HFF-Myc (cell line): ENCODE measurements at regions not wholly inside any gene's neighbourhood (a gene's known extent, or its start where the extent isn't known, plus 50 kb on each side); places are given as distances from the start of the nearest gene placed in this dataset.

Source experiments
- DNase-seq: peaks from one replicate; pipeline ENCODE4 v3.0.0-alpha.2; 2011; ENCODE audit warnings: low read depth; ENCODE audit errors: extremely low read depth
- H3K4me3 ChIP-seq: replicated peaks from 2 replicates; pipeline ENCODE4 v1.5.1; 2011; ENCODE audit warnings: low read depth, mild to moderate bottlenecking, control low read depth, low read length
- TF ChIP-seq, protein P1 (sequence below): IDR thresholded peaks from 2 replicates; pipeline ENCODE4 v1.5.1; 2012; ENCODE audit warnings: mild to moderate bottlenecking, low read depth, low read length, control low read depth; ENCODE audit errors: missing control alignments

DNA sequence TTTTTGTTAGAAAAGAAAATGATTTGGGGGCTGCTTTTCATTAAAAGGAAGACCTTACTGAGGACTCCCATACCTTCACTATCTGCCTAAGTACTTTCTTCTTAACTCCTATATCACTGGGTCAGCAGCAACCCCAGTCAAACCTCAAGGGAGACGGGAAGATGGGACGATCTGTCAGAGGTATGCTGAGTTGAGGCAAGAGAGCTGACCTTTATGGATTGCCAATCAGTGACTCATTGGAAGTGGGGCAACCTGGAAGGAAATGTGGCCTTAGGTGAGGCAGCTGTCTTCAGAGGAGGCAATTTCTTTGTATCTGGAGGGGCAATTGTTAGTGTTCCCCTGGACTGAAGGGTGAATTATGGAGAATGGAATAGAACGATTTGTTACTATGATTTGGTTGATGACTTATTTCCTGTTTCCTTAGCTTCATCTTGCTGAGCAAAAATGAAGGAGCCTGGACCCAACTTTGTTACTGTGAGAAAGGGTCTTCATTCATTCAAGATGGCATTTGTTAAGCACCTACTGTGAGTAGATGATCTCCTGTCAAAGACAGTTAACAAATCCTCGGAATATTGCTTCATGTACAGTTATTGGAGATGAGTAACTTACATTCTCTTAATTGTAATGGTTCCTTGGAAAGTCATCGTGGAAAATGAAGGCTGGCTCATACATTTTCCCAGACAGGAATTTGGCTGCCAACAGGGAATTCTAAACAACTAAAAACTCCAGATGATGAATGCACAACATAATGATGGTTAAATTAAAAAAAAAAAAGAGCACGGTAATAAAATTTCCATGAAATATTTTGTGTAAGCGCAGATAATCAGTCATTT is 134.7 kb upstream of the KCNJ15 start:
- TF ChIP-seq, protein P1, sequence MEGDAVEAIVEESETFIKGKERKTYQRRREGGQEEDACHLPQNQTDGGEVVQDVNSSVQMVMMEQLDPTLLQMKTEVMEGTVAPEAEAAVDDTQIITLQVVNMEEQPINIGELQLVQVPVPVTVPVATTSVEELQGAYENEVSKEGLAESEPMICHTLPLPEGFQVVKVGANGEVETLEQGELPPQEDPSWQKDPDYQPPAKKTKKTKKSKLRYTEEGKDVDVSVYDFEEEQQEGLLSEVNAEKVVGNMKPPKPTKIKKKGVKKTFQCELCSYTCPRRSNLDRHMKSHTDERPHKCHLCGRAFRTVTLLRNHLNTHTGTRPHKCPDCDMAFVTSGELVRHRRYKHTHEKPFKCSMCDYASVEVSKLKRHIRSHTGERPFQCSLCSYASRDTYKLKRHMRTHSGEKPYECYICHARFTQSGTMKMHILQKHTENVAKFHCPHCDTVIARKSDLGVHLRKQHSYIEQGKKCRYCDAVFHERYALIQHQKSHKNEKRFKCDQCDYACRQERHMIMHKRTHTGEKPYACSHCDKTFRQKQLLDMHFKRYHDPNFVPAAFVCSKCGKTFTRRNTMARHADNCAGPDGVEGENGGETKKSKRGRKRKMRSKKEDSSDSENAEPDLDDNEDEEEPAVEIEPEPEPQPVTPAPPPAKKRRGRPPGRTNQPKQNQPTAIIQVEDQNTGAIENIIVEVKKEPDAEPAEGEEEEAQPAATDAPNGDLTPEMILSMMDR: no peak
- DNase-seq: no peak
- no peak overlapping the region for H3K4me3 ChIP-seq

DNA sequence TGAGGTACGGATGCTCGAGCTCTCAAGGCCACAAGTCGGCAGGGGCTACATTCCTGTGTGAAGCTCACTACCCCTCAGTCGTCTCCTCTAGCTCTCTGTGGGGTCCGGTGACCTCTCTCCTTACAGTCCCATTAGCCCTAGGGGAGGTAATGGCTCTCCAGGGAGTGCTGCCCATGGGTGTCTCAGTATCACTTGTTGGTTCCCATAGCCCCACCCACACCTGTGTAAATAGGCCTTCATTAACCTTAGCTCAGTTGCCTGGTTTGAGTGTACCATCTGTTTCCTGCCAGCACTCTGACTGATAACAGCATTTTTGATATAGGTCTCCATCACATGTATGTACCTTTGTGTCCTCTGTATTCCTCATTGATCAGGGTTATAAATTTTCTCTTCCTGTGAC is 133.2 kb upstream of the KCNJ15 start:
- TF ChIP-seq, protein P1: no peak
- no peak overlapping the region for H3K4me3 ChIP-seq
- no peak for DNase-seq

GRCh38 chr21:38126666-38127303 is 130.0 kb upstream of the KCNJ15 start:
- DNase-seq: no peak
- H3K4me3 ChIP-seq: no peak overlapping the region
- TF ChIP-seq, protein P1: peak; percentile 84

GRCh38 chr21:38129711-38130110 is 127.1 kb upstream of the KCNJ15 start:
- DNase-seq: no peak
- no peak overlapping the region for H3K4me3 ChIP-seq
- TF ChIP-seq, protein P1: no peak

- TF ChIP-seq, protein P1: no peak
- no peak overlapping the region for H3K4me3 ChIP-seq
- DNase-seq: no peak
Observed at GRCh38 chr21:38133240-38133639, 123.6 kb upstream of the KCNJ15 start.

GRCh38 chr21:38134084-38134873 is 122.5 kb upstream of the KCNJ15 start:
- no peak overlapping the region for H3K4me3 ChIP-seq
- TF ChIP-seq, protein P1: no peak
- DNase-seq: no peak
